ENCODE measurements at regions not wholly inside any gene's neighbourhood (a gene's known extent, or its start where the extent isn't known, plus 50 kb on each side); places are given as distances from the start of the nearest gene placed in this dataset.
"Not testable (repeated sequence)": the region's sequence is repeated elsewhere in the genome, so short reads cannot be mapped to it uniquely, and the experiment has no call there.

GRCh38 chr9:73441890-73442818 lies 290.5 kb downstream of the ANXA1 start:
- WGBS, 2 donors = 63 to 64% methylated on average over 5 of the region's 5 CpGs
- no peaks in the 10 kb centered on the region for H3K36me3 ChIP-seq
- no peak for DNase-seq
- no peak for ATAC-seq (ENCODE audit: low FRiP score in 2 of 2)
- H3K27ac ChIP-seq = no peak overlapping the region
- H3K4me1 ChIP-seq = no peaks in the 10 kb centered on the region
- H3K9me3 ChIP-seq = no peaks in the 10 kb centered on the region
- TF ChIP-seq POLR2A (IDR thresholded peaks at IDR 0.05) (no peak), POLR2AphosphoS5 (IDR thresholded peaks at IDR 0.05) (no peak), CTCF (IDR thresholded peaks at IDR 0.05) (no peak), EP300 (IDR thresholded peaks at IDR 0.05) (no peak)
- no peaks in the 10 kb centered on the region for H3K27me3 ChIP-seq
- no peak overlapping the region for H3K4me3 ChIP-seq

- Histone ChIP-seq H3K27me3 (no peaks in the 10 kb centered on the region), H3K36me3 (no peaks in the 10 kb centered on the region), H3K4me1 (no peaks in the 10 kb centered on the region), H3K4me3 (no peak overlapping the region), H3K9me3 (no peaks in the 10 kb centered on the region), H3K27ac (no peak overlapping the region)
- TF ChIP-seq EP300 (IDR thresholded peaks at IDR 0.05) (no peak), POLR2A (IDR thresholded peaks at IDR 0.05) (no peak), POLR2AphosphoS5 (IDR thresholded peaks at IDR 0.05) (no peak), CTCF (IDR thresholded peaks at IDR 0.05) (no peak)
- 61 to 76% methylated on average over 1 of the region's 1 CpG for WGBS, 2 donors
- DNase-seq = no peak
- ATAC-seq (ENCODE audit: low FRiP score in 2 of 2) = no peak
These were observed 293.2 kb downstream of the ANXA1 start for GRCh38 chr9:73444821-73445220.

- H3K9me3 ChIP-seq; H3K4me3 ChIP-seq; DNase-seq; H3K4me1 ChIP-seq; H3K36me3 ChIP-seq; H3K27me3 ChIP-seq; H3K27ac ChIP-seq; ATAC-seq (ENCODE audit: low FRiP score in 2 of 2): not testable (repeated sequence)
- 35 to 53% methylated on average over 1 of the region's 1 CpG for WGBS, 2 donors
These were observed 293.7 kb downstream of the ANXA1 start for GRCh38 chr9:73445384-73445783.

- H3K36me3 ChIP-seq = no peaks in the 10 kb centered on the region
- H3K4me3 ChIP-seq = no peak overlapping the region
- DNase-seq (no peak), ATAC-seq (ENCODE audit: low FRiP score in 2 of 2) (no peak)
- no peaks in the 10 kb centered on the region for H3K4me1 ChIP-seq
- H3K27ac ChIP-seq = no peak overlapping the region
- no peaks in the 10 kb centered on the region for H3K9me3 ChIP-seq
- H3K27me3 ChIP-seq = no peaks in the 10 kb centered on the region
- TF ChIP-seq CTCF (IDR thresholded peaks at IDR 0.05) = no peak
- no peak for TF ChIP-seq POLR2AphosphoS5 (IDR thresholded peaks at IDR 0.05)
- no peak for TF ChIP-seq POLR2A (IDR thresholded peaks at IDR 0.05)
- no peak for TF ChIP-seq EP300 (IDR thresholded peaks at IDR 0.05)
These were observed 294.6 kb downstream of the ANXA1 start for GRCh38 chr9:73446306-73446705.

- no peaks in the 10 kb centered on the region for H3K9me3 ChIP-seq
- DNase-seq = no peak
- ATAC-seq (ENCODE audit: low FRiP score in 2 of 2) = no peak
- H3K4me3 ChIP-seq = no peak overlapping the region
- no peak overlapping the region for H3K27ac ChIP-seq
- H3K36me3 ChIP-seq = no peaks in the 10 kb centered on the region
- H3K27me3 ChIP-seq = no peaks in the 10 kb centered on the region
- 91 to 94% methylated on average over 2 of the region's 2 CpGs for WGBS, 2 donors
- H3K4me1 ChIP-seq = no peaks in the 10 kb centered on the region
- TF ChIP-seq POLR2A (IDR thresholded peaks at IDR 0.05) (no peak), EP300 (IDR thresholded peaks at IDR 0.05) (no peak), CTCF (IDR thresholded peaks at IDR 0.05) (no peak), POLR2AphosphoS5 (IDR thresholded peaks at IDR 0.05) (no peak)
These were observed 299.3 kb downstream of the ANXA1 start for GRCh38 chr9:73451003-73451402.

Measured in upper lobe of left lung (tissue), 6 donors.